Endothelial cell of umbilical vein (primary cell): ENCODE measurements at regions not wholly inside any gene's neighbourhood (a gene's known extent, or its start where the extent isn't known, plus 50 kb on each side); places are given as distances from the start of the nearest gene placed in this dataset.

Experiments used
- BruUV-seq: library from RNA; stranded (reverse); fragments of 400-500 nt; replicated peaks from 2 replicates; lab custom pipeline; 2021; lab: Mats Ljungman, UMichigan
- CTCF ChIA-PET: fragments of 300-600, 350-600 bp; sonication (Branson Sonifier 250); formaldehyde crosslinking; loops from one replicate; lab custom pipeline; 2021; ENCODE audit warnings: antibody characterized with exemption, inconsistent platforms; lab: Charles Lee
- POLR2A ChIA-PET: fragments of 300-600, 350-600 bp; sonication (Branson Sonifier 250); formaldehyde crosslinking; loops from one replicate; lab custom pipeline; 2021; ENCODE audit warnings: antibody characterized with exemption, inconsistent platforms; lab: Charles Lee
- DNase-seq: peaks from one replicate; pipeline ENCODE4 v3.0.0-alpha.2; 2011; ENCODE audit warnings: low read depth, low spot score
- FAIRE-seq: peaks from 2 replicates; lab custom pipeline; 2011; peaks lifted over from hg19 to GRCh38; lab: Jason Lieb, UNC
- H2AFZ ChIP-seq: 2 replicates; pipeline ENCODE4 v1.6.0; 2012; ENCODE audit warnings: low read depth, low read length, control low read depth, inconsistent platforms
- H3K27ac ChIP-seq: 2 replicates; pipeline ENCODE4 v1.5.1; 2011; ENCODE audit warnings: low read depth, mild to moderate bottlenecking, control low read depth, low read length, moderate library complexity; ENCODE audit not compliant: insufficient read depth
- H3K27me3 ChIP-seq, 2 experiments: 2 replicates each; pipeline versions ENCODE4 v1.6.0 to v1.6.1; 2011; ENCODE audit warnings: low read length in 2 of 2, mixed read lengths in 1 of 2; ENCODE audit not compliant: control insufficient read depth in 2 of 2, insufficient read depth in 2 of 2
- H3K36me3 ChIP-seq, 2 experiments: 2 replicates in 1 of 2; 3 replicates in 1 of 2; pipeline ENCODE4 v1.5.1; 2011; ENCODE audit warnings: low read length in 2 of 2, mild to moderate bottlenecking in 1 of 2, moderate library complexity in 1 of 2; ENCODE audit not compliant: control insufficient read depth in 2 of 2, insufficient read depth in 2 of 2; ENCODE audit errors: extremely low read depth in 1 of 2
- H3K4me1 ChIP-seq: 3 replicates; pipeline ENCODE4 v1.5.1; 2011; ENCODE audit warnings: mild to moderate bottlenecking, low read length; ENCODE audit not compliant: control insufficient read depth, insufficient read depth; ENCODE audit errors: extremely low read depth
- H3K4me2 ChIP-seq: 2 replicates; pipeline ENCODE4 v1.6.1; 2011; ENCODE audit warnings: low read length, control low read depth, mixed read lengths; ENCODE audit not compliant: insufficient read depth
- H3K4me3 ChIP-seq, 3 experiments: fragments of 200-600 bp in 1 of 3; sonication (generic), shearing (Covaris generic) in 1 of 3; replicated peaks in 1 of 3; 2 replicates each; pipeline ENCODE4 v1.5.1; 2011 to 2016; ENCODE audit warnings: control low read depth in 3 of 3, low read length in 3 of 3, mild to moderate bottlenecking in 2 of 3, inconsistent platforms in 1 of 3, low read depth in 1 of 3, moderate library complexity in 1 of 3; ENCODE audit not compliant: insufficient read depth in 1 of 3
- H3K79me2 ChIP-seq: 2 replicates; pipeline ENCODE4 v1.6.0; 2012; ENCODE audit warnings: low read length, inconsistent platforms; ENCODE audit not compliant: control insufficient read depth, insufficient read depth
- H3K9ac ChIP-seq: replicated peaks from 2 replicates; pipeline ENCODE3; 2011; ENCODE audit warnings: low read length, control low read depth; ENCODE audit not compliant: insufficient read depth; ENCODE audit errors: extremely low read depth
- H3K9me1 ChIP-seq: replicated peaks from 3 replicates; pipeline ENCODE4 v1.6.0; 2011; ENCODE audit warnings: mild to moderate bottlenecking, low read length; ENCODE audit not compliant: control insufficient read depth, insufficient read depth; ENCODE audit errors: extremely low read depth
- H3K9me3 ChIP-seq: replicated peaks from 2 replicates; pipeline ENCODE4 v1.5.1; 2012; ENCODE audit warnings: low read length, inconsistent platforms; ENCODE audit not compliant: control insufficient read depth, insufficient read depth
- H4K20me1 ChIP-seq: replicated peaks from 2 replicates; pipeline ENCODE3; 2011; ENCODE audit warnings: mild to moderate bottlenecking, low read length; ENCODE audit not compliant: control insufficient read depth, insufficient read depth; ENCODE audit errors: extremely low read depth
- CTCF ChIP-seq, 2 donors: IDR thresholded peaks; 1 replicate in 1 of 2; 2 replicates in 1 of 2; pipeline ENCODE4 v1.5.1; 2011; ENCODE audit warnings: low read length in 2 of 2, mild to moderate bottlenecking in 2 of 2, moderate library complexity in 2 of 2, control low read depth in 1 of 2, inconsistent platforms in 1 of 2, low read depth in 1 of 2; ENCODE audit not compliant: insufficient read depth in 1 of 2; ENCODE audit errors: extremely low read depth in 1 of 2
- FOS ChIP-seq: IDR thresholded peaks from 2 replicates; pipeline ENCODE4 v1.6.1; 2011; ENCODE audit warnings: mild to moderate bottlenecking, low read length, moderate library complexity, borderline replicate concordance; ENCODE audit not compliant: insufficient read depth
- GATA2 ChIP-seq: IDR thresholded peaks from 2 replicates; pipeline ENCODE4 v1.7.0; 2011; ENCODE audit warnings: low read depth, mild to moderate bottlenecking, moderate library complexity, mixed read lengths, low read length; ENCODE audit not compliant: insufficient read length, insufficient read depth
- JUN ChIP-seq: IDR thresholded peaks from 2 replicates; pipeline ENCODE4 v1.6.1; 2011; ENCODE audit warnings: borderline replicate concordance, low read depth; ENCODE audit not compliant: insufficient read length, insufficient read depth
- MAX ChIP-seq: IDR thresholded peaks from 2 replicates; pipeline ENCODE4 v1.6.1; 2011; ENCODE audit not compliant: insufficient read depth, insufficient read length
- MYC ChIP-seq: IDR thresholded peaks from one replicate; pipeline ENCODE4 v1.6.1; 2011; ENCODE audit warnings: mild to moderate bottlenecking, low read depth, low read length
- POLR2A ChIP-seq: IDR thresholded peaks from 2 replicates; pipeline ENCODE4 v1.6.1; 2012; ENCODE audit warnings: low read depth, mild to moderate bottlenecking, control low read depth, low read length
- dilution Hi-C: fragments of 300-500 bp; cut with MboI; formaldehyde crosslinking; loops from one replicate; pipeline ENCODE4 v1.15.0; 2019; ENCODE audit warnings: low sequenced_read_pairs; ENCODE audit not compliant: extremely low pct_ligation_motif_present
- intact Hi-C: fragments of 100-400 bp; cut with micrococcal nuclease; formaldehyde crosslinking; loops from one replicate; pipeline ENCODE4 v1.10.0; 2022

- no peak overlapping the region for H3K4me3 ChIP-seq
- DNase-seq, result no peak
- H3K27me3 ChIP-seq, result no peaks in the 10 kb centered on the region
- no peaks in the 10 kb centered on the region for H3K9me3 ChIP-seq
- no peak overlapping the region for H3K27ac ChIP-seq
- no peaks in the 10 kb centered on the region for H3K9me1 ChIP-seq
- ChIA-PET POLR2A (no interaction called here), CTCF (interaction anchor here (1.1 to 1.3 kb wide), 2 partner anchors 11 to 14 kb away, joined by 3 to 4 read pairs; no protein-coding TSS in a partner anchor)
- peaks cover 7% of the 10 kb centered on the region for H3K4me1 ChIP-seq
- no peak for FAIRE-seq
- H3K4me2 ChIP-seq, result no peak overlapping the region
- TF ChIP-seq GATA2 (no peak), MYC (no peak), POLR2A (no peak), MAX (no peak), FOS (no peak), JUN (no peak), CTCF (IDR thresholded peaks at IDR 0.05; ENCODE audit: extremely low read depth in 1 of 2, insufficient read depth in 1 of 2, low read depth in 1 of 2, low read length in 2 of 2) (no peak)
- H3K9ac ChIP-seq, result no peak overlapping the region
- no peaks in the 10 kb centered on the region for H3K36me3 ChIP-seq
- H2AFZ ChIP-seq, result no peak overlapping the region
- intact Hi-C loops, result no loop called here
- BruUV-seq, result no TSS peak
- H3K79me2 ChIP-seq, result no peaks in the 10 kb centered on the region
- dilution Hi-C loops, result no loop called here
- no peaks in the 10 kb centered on the region for H4K20me1 ChIP-seq
Observed at GRCh38 chr12:68479261-68479895, 131.3 kb upstream of the RAP1B start.
